MV-4-11 (cell line): ENCODE measurements at regions not wholly inside any gene's neighbourhood (a gene's known extent, or its start where the extent isn't known, plus 50 kb on each side); places are given as distances from the start of the nearest gene placed in this dataset.
"Not testable (repeated sequence)": the region's sequence is repeated elsewhere in the genome, so short reads cannot be mapped to it uniquely, and the experiment has no call there.

Source experiments
- DNase-seq: peaks from one replicate; lab custom pipeline; 2025; lab: John Stamatoyannopoulos, UW

- no peak for DNase-seq
Observed at GRCh38 chr5:124549891-124550436, 196.5 kb downstream of the ZNF608 start.

DNA sequence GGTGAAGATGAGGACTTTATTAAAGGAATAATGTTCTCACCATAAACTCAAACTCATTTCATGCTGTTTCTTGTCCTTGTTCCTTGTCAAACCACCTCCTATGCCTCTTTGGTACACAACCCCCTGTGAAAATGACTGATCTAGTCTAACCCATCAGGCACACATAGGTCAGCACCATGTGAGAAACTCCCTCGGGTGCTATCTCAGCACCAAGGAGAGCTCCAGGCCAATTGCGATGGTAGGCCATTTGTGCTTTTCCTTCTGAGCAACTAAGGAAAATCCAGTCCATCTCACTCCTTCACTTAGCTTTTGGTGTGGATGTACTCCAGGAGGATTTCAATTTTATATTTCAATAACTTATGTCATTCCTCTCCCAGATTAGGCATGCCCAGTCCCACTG is 199.8 kb downstream of the ZNF608 start:
- DNase-seq, result no peak

DNA sequence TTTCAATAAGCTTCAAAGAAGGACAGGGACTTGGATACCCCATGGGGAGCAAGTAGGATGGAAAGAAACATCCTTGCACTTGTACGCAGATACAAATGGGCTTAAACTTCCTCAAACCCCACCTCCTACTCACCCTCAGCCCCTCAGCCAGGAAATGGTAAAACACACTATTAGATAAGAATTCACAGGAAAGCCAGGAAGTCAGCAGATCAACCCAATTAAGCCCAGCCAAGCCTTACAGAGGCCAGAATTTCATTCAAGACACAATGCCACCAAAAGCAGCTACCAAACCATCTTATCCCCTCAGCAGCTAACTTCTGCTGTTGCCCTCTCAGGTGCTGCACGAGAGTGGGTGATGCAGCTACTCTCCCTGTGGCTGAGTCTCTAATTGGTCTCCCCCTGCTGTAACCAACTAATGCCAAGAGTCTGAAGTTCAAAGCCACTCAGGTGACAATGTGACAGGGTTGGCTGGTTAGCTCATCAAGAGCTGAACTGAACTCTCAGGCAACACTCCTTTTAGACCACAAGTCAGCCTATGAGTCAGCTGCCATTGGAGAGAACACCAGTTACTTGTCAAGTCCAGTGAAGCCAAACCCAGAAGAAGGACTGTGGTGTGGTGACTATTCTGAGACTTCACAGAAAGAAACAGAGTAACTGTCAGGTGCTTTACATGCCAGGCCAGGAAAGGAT is 201.9 kb downstream of the ZNF608 start:
- DNase-seq, result peak; percentile 36

DNA sequence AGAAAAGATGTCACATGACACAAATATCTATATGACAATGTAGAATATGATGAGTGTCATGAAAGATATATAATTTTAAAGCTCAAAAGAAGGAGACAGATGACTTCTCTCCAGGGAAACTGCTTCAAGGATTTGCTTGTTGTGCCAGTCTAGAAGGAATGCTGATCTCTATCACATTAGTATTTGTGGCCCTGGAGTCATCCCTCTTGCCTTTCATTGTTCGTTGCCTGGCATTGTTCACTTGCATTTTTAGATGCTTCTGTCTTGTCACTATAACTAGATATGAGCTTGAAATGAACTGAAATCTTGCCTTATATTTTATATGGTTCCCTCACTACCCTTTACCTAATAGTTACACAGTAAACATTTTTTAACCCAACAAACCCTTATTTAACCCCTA is 207.5 kb downstream of the ZNF608 start:
- no peak for DNase-seq

GRCh38 chr5:124538191-124538590 is 208.2 kb downstream of the ZNF608 start:
- no peak for DNase-seq

- DNase-seq, result no peak
Observed at GRCh38 chr5:124537522-124537921, 208.9 kb downstream of the ZNF608 start.

DNA sequence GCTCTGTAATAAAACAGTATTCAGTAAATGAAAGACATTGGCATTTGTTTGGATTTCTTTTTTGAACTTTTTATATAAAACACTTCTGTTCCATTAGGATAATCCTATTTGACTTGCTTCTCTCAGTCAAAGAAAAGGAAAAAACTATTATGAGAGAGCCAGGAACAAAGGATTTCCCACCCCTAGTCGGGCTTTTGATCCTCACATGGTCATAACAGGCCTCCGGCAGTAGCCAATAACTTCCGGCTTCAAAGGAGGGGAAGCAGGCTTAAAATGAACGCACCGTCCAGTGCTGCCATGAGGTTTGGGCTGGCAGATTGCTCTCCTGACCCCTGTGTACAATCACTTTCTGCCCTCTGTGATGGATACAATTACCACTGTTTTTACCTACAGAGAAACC is 209.3 kb downstream of the ZNF608 start:
- no peak for DNase-seq

DNA sequence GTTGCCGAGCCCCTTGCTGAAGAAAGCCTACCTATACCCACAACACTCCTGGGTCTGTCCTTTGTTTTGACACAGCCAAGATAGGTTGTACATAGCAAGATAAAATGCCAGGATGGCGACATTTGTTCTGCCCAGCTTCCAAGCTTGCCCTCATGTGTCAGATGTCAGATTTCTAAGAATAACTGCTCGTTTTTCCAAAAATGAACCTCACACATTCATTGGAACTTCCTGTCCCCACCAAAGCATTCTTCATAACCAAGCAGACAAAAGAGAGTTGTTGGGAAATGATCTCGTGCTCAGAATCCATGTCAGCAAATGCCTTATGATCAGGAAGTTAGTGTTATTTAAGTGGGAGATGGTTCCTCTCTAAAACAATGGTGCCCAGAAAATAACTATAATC is 210.1 kb downstream of the ZNF608 start:
- DNase-seq, result peak; percentile 6

DNA sequence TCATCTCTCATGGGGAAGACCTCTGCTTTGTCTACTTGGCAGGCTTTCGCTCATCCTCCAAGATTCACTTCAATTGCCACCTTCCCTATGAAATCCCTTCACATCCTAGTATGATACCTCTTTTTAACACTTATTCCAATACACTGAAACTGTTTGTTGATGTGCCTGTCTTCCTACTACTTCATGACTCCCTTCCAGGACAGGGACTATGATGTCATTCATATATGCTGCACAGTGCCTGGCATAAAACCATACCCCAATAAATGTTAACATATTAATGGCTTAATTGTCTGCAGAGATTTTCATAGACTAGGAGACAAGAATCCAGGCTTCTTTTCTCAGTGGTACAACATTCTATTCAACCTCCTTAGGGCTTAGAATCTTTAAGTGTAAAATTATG is 215.5 kb downstream of the ZNF608 start:
- no peak for DNase-seq

- DNase-seq, result peak; percentile 79
Observed at GRCh38 chr5:124528838-124529237, 217.6 kb downstream of the ZNF608 start.

- DNase-seq, result no peak
Observed at GRCh38 chr5:124527220-124527991, 219.0 kb downstream of the ZNF608 start.

DNA sequence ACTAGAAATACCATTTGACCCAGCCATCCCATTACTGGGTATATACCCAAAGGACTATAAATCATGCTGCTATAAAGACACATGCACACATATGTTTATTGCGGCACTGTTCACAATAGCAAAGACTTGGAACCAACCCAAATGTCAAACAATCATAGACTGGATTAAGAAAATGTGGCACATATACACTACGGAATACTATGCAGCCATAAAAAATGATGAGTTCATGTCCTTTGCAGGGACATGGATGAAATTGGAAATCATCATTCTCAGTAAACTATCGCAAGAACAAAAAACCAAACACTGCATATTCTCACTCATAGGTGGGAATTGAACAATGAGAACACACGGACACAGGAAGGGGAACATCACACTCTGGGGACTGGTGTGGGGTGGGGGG is 220.4 kb downstream of the ZNF608 start:
- DNase-seq, result not testable (repeated sequence)

GRCh38 chr5:124524552-124525232 is 221.7 kb downstream of the ZNF608 start:
- peak; percentile 45 for DNase-seq

DNA sequence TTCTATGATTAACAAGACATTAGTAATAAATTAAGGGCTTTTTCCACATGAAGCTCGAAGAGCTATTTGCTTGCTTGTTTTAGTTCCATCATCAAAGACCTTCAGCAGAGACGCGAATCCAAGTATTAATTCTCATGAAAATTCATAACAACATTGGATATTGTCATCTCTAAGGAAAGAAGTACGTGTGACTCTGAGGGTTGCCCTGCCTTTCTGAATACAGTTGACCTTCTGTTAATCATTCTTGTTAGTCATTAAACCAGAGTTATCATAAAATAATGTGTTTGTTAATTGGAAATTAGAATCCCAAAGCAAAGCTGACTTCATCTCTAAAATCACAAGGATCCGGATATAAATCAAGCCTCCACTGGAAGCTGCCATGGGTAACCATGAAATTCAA is 222.5 kb downstream of the ZNF608 start:
- no peak for DNase-seq

- DNase-seq, result no peak
Observed at GRCh38 chr5:124522992-124523391, 223.4 kb downstream of the ZNF608 start.

DNA sequence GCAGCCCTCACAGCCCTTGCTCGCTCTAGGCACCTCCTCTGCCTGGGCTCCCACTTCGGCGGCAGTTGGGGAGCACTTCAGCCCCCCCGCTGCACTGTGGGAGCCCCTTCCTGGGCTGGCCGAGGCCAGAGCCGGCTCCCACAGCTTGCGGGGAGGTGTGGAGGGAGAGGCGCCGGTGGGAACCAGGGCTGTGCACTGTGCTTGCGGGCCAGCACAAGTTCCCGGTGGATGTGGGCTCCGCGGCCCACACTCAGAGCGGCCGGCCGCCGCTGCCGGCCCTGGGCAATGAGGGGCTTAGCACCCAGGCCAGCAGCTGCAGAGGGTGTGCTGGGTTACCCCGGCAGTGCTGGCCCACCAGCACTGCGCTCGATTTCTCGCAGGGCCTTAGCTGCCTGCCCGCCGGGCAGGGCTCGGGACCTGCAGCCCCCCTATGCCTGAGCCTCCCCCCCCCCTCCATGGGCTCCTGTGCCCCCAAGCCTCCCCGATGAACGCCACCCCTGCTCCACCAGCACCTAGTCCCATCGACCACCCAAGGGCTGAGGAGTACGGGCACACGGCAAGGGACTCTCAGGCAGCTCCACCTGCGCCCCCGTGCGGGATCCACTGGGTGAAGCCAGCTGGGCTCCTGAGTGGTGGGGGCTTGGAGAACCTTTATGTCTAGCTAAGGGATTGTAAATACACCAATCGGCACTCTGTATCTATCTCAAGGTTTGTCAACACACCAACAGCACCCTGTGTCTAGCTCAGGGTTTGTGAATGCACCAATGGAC is 224.8 kb downstream of the ZNF608 start:
- DNase-seq, result no peak

DNA sequence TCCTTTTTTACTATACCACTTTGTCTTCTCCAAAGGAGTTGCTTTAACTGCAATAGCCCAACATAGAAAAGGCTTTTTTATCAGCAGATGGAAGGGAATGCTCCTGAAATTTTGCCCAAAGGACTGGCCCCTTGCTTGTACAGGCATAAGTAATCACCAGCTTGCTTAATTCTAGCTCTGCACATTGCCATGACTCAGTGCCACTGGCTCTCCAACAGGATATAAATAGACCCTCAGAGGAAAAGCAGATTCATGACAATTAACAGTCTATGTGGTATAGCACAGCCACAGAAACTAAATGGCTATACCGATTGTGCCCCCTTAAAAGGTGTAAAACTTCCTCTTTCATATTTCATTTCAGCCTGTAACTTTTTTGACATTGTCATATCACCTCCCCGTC is 227.0 kb downstream of the ZNF608 start:
- peak; percentile 95 for DNase-seq

DNA sequence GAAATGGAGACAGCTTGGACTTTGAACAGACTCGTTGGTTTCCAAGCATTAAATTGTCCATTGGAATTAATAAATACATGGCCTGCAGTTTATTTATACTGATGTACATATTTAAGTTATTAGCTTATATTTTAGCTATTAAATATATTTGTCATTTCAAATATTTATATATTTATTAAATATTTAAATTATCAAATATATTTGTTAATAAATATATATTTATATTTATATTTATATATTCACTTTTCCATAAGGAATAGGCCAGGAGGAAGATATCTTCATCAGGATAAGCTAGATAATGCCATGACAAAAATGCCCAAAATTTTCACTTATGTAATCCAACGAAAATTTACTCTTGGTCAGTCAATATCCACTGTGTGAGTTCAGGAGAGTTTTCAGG is 229.9 kb downstream of the ZNF608 start:
- DNase-seq, result no peak

DNA sequence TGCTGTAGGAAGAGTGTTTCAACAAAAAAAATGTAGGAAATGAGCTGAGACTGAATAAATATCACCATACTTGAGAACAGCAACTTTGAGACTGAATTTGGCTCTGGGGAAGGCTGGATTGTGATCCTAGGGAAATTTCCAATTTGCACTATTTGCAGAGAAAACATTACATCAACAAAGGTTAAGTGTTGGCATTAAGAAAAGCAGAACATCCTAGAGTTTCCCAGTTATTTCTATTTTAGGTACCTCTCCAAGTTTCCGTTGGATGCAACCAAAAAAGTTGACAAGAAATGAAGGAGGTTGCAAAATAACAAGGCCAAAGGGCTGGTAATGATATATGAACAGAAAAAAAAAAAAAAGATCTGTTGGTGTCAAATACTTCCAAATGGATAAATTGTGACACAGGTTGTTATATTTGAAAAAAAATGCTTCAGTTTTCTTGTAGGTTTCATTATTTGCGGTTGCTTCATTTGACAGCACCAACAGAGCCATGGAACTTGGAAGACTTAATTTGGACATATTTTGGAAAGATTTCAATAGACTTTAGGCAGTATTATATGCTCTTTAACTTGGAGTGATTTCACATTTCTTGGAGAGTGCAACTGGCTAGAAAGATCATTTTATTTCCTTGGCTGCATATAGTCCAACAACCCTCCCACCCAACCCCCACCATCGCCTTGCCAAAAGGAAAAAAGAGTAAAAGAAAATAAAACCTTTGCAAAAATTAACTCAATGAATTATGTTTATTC is 230.8 kb downstream of the ZNF608 start:
- DNase-seq, result no peak

GRCh38 chr5:124514956-124515355 is 231.5 kb downstream of the ZNF608 start:
- no peak for DNase-seq

DNA sequence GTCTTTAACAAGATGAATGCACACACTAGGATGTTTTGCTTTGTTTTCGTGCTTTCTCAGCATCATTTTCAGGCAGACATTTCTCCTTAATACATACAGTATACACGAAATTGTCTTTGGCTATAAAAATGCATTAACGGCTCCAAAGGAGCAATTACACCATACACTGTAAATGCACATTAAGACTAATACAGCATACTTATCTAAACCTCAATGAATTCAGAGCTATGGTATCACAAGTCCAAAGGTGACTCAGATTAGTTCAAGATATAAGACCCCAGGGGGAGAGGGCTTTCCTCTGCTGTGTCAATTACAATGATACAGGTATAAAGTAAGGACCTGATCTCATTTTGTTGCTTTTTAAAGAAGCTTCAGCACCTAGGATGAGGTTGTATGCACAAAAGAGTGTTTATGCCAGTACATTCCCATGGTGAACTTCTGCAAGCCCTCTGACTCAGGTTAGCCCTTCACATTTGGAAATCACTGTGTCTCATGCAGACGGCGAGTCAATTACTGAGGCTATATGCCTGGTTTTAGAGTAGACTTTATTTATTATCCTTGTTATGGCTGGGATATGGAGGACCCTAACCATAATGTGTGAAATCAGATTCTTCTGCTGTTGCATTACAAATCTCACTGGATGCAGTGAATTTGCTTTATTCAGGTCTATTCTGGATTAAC is 233.3 kb downstream of the ZNF608 start:
- no peak for DNase-seq
